Muscle of arm (tissue), 1 donor: ENCODE measurements at regions not wholly inside any gene's neighbourhood (a gene's known extent, or its start where the extent isn't known, plus 50 kb on each side); places are given as distances from the start of the nearest gene placed in this dataset.
"Not testable (repeated sequence)": the region's sequence is repeated elsewhere in the genome, so short reads cannot be mapped to it uniquely, and the experiment has no call there.

Experiments used
- DNase-seq: peaks from one replicate; pipeline ENCODE4 v3.0.0-alpha.2; 2013

DNA sequence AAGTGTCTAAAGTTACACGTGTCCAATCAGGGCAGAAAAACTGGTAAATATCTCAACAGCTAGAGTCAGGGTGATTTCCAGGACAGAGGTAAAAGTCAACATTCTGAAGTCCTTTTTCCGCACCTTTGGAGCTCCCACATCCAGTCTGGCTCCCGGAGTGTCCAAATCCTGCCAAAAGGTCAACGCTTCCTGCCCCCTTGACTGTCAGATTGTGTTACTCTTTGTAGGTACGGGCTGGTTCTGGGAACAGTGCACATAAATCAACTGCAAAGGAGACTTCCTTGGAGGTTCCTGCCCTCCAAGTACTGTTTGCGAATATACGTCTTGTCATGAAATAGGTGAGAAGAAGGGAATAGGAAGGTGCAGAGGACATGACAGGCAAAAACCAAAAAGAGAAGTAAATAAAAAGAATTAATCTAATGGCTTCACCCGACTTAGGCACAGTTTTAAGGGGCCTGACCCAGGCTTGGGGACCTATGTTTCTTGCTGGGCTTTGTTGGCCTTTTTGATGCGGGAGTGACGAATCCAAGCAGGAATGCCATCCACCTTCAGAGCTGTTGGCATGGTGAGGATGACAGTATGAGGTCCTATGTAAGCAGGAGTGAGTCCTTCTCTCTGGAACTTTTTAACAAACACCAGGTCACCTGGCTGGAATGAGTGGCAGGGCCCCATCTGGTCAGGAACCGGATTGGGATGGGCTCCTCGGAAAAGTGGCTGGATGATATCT lies 155.4 kb downstream of the TRIM27 start:
- no peak for DNase-seq

DNA sequence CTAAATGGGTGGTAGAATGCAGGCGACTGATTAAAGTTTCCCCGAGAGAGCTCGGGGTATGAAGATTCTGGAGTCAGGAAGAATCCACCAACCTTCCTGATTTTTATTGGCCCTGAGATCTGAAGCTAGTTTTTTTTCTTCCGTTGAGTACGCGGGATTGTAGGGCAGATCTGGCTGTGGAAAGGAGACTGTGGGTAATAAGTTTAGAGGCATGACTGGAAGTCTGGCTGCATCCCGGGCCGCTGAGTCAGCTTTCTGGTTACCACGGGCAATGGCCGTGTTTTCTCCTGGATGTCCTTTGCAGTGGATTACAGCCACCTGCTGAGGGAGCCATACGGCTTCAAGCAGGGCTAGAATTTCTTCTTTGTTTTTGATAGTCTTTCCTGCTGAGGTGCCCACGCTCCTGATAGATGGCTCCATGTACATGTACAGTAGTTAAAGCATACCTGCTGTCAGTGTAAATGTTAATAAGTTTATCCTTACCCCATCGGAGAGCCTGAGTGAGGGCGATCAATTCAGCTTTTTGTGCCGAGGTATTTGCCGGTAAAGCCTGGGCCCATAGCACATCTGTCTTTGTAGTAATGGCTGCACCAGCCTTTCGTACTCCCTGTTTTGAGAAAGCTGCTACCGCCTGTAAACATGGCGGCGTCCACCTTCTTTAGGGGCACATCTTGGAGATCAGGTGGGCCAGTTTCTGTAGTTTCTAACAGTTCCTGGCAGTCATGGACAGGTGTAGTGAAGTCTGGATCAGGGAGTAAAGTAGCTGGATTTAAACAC lies 154.0 kb downstream of the TRIM27 start:
- DNase-seq, result no peak

DNA sequence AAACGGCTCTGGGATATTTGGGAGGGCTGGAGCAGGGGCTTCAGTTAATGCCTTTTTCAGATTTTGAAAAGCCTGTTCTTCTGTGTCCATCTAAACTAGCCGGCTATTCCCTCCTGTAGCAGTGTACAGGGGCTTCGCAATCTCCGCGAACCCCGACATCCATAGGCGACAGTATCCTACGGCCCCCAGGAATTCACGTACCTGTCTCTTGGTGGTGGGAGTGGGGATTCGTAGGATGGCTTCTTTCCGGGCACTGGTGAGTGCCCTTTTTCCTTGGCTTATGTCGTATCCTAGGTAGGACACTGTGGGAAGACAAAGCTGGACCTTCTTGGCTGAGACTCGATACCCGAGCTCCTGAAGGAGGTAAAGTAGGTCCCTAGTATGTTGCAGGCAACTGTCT lies 153.1 kb downstream of the TRIM27 start:
- no peak for DNase-seq

DNA sequence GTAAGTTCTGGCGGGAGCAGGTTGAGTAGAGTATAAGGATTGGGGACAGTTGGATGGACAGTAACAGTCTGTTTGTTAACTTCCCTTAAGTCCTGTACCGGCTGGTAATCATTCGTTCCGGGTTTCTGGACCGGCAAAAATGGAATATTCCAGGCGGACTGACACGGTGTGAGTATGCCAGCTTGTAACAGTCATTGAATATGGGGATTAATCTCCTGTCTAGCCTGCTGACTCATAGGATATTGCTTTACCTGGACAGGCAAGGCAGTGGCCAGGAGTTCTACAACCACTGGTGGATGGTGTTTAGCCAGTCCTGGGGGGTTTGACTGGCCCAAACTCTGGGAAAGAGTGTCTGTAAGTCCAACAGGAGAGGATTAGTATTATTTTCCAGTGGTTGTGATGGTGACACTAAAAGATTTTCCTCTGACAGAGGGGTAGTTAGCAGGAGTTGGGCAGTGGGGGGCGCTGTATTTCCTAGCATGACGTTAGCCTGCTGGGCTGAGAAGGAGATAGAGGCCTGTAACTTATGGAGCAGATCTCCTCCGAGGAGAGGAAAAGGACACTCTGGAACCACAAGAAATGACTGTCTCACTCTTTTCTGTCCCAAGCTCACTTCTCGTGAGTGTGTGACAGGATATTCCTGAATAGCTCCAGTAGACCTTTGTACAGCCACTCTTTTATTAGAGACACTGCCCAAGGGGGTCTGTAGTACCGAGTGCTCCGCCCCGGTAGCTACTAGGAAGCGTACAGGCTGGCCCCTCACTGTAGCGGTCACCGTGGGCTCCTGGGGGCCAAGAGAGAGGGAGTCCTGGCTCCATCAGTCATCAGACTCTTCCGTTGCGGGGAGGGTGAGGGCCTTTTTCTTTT lies 152.2 kb downstream of the TRIM27 start:
- no peak for DNase-seq

DNA sequence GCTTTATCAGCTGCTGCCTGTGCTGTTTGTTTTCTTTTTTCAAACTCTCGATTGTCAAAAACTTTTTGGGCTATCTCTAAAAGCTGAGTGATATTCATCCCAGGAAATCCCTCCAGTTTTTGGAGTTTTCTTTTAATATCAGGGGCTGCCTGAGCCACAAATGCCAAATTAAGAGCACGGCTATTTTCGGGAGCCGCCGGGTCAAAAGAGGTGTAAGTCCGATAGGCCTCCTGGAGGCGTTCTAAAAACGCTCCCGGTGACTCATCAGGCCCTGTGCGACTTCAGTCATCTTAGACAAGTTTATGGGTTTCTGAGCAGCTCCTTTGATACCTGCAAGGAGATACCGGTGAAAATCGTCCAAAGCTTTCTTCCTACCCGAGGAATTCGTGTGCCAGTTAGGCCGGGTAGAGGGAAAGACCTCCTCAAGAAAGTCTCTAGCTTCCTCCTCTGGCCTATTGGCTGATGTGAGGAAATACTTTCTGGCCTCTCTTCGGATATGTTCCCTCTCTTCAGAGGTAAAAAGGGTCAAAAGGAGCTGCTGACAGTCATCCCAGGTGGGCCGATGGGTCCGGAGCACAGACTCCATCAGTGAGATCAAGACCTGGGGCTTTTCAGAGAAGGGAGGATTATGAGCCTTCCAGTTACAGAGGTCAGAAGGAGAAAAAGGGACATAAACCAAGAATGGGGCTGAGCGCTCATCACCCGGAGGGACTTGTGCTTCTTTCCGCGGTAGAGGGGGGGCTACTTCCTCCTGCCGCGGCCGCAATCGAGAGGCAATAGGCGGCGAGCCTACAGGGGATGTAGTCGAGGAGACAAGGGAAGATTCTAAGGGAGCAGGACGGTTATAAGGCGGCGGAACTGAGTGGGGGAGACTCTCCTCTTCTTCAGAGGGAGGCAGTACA lies 151.1 kb downstream of the TRIM27 start:
- DNase-seq, result no peak

DNA sequence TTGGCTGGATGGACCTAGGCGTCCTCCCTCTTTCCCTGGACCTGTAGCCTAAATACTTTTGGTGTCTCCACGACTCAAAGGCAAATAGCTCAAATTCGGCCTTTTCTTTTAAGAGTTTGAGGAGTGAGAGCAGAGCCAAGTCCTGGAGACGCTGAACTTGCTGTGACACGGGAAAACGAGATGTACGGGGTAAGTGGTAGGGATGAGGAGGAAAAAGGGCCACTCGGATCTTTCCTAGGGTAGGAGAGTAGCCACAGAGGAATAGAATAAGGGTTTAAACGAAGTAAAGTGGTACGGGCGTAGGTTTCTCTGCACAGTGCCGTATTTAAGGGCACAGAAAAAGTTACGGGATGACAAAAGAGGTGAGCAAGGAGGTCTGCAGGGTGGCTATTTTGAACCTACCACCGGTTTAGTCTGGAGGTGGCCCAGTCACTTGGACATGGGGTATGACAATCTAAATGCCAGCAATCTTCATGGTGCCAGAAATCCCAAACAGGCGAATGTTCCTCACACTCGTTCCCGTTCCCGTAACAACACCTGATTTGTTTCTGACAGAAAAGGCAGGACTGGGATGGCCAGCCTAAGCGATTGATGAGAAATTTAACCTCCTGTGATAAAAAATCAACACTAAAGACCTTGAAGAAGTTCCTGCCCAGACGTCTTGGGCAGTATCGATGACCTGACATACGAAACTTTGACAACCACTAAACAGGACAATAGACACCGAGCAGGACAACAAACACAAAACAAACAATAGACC lies 149.3 kb downstream of the TRIM27 start:
- DNase-seq, result no peak

DNA sequence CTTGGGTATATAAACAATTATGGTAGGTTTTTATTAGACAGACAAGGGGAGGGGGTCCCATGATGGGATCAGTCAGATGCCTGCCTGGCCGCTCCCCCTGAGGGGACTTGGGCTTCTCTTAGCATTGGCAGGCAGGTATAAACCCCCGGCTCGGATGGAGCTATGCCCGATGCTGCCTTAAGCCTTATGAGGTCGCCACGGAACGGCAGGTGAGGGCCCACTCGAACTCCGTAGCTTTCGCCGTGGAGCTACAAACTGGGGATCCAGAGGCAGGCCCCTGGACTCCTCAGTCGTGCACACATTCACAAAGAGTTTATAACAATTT lies 148.8 kb downstream of the TRIM27 start:
- no peak for DNase-seq

DNA sequence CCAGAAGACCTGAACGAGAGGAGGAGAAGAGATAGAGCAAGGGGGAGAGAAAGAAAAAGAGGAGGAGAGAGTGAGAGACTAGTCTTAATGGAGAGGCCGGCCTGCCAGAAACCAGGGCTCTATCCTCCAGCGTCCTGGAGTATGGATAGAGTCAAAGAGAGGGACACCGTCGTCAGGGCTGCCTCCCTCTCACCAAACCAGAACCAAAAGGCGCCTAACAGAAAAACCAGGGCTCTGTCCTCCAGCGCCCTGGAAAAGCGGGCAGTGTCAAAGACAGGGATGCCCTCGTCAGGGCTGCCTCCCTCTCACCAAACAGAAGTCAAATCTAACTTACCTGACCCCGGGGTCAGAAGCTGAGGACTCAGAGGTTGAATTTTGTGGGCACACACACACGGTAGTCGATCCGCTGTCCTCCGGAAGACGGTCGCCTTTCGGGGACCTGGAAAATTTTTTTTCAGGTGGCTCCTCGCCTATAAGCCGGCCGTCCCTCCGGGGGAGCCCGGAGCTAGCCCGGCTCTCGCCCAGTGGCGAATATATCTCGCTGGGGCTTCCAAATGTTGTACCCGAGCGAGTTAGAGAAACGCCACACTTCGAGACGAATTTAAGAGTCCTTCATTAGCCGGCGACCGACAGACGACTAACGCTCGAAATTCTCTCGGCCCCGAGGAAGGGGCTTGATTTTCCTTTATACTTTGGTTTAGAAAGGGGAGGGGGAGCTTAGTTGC lies 148.2 kb downstream of the TRIM27 start:
- DNase-seq, result no peak

DNA sequence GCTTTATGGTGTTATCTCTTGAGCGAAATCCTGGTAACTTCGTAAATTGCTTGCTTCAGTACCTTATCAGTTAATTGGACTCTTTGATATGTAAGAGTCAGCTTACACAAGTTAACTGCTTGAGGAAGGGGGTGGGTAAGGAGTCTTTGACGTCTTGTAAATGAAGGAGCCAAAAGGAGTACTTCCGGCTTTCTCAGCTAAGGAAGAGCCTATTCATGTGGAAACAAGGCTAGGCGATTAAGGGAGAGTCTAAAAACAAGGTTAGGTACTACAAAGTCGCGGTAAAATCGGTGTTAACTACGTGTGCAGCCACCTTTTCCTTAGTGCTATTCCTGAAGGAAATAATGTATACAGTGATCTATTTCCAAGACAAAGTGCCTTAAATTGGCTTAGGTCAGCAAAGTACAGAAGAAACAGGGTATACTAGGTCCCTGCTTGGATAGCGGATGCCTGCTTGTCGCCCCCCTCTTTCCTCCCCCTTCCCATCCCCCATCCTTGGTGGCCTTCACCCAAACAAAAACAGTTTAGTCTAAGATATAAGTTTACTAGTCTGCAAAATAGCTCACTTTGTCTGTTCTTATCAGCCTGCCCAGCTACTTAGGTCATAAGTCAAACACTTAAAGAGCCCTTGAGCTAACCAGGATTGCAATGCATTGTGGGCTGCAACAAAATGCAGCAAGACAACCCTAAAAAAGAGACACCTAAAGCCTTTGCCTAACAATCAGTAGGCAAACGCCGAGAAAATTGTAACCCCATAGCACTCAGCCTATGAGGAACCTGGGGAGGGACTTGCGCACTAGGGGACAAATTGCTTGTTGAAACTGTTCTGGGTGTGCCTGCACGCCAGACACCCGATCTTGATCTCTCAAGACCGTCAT lies 147.3 kb downstream of the TRIM27 start:
- DNase-seq, result no peak

DNA sequence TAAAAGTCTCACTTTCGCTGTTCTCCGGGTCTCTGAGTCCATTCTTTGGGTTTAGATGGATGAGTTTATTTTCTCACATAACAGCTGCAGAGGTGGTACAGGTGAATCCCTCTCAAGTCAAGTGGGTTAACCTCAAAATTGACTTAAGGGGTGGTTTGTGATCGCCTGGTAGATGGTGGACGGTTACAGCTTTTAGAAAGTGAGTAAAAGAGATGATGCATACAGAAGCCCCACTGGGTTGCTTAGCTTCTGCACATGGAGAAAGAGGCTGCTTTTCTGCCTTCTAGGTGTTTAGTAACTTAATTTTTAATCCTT lies 146.7 kb downstream of the TRIM27 start:
- no peak for DNase-seq

DNA sequence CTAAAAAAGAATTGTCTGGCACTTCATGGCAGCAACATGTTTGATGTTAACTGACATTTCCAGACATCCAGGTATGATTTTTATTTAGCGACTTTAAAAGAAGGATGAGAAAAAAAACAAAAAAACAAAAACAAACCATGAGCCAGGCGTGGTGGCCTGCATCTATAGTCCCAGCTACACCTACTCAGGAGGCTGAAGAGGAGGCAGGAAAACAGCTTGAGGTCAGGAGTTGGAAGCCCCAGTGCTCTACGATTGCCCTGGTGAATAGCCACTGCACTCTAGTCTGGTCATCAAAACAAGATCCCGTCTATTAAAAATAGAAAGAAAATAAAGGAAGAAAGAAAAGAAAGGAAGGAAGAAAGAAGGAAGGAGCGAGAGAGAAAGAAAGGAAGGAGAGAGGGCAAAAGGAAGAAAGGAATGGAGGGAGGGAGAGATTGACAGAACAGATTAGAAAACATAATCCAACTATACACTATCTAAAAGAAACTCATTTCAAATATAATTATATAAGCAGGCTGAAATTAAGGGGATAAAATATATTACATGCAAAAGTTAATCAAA lies 141.6 kb downstream of the TRIM27 start:
- DNase-seq, result no peak

DNA sequence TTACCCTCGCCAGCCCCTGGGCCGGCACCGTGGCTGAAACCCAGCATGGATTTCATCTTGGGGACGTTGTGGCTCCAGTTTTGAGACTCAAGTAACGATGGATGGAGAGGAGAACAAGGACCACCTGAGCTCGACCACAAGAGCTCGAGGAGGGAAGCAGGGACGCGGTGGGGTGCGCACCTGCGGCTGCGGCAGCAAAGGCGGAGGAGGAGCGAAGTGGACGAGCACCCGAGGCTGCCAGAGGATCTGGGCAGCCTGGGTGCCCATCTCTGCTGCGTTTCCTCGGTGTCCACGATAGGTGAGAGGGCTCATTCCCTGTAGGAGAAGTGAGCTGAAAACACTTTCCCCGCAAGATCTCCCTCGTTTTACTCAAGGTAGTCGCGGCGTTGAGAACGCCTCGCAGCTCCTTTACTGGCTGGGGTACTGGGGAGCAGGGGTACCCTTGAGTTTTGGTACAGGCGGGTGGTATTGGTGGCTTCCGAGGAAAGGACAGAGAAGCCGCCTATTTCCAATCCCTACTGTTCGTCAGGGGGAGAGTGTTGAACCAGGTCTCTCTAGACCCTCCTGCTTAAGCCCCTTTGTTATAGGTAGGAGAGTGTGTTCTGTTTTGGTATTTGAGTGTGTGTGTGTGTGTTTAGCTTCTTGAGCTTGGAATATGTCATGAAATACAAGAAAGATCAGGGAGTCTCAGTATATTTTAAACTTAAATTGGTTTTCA lies 137.7 kb downstream of the TRIM27 start:
- no peak for DNase-seq

DNA sequence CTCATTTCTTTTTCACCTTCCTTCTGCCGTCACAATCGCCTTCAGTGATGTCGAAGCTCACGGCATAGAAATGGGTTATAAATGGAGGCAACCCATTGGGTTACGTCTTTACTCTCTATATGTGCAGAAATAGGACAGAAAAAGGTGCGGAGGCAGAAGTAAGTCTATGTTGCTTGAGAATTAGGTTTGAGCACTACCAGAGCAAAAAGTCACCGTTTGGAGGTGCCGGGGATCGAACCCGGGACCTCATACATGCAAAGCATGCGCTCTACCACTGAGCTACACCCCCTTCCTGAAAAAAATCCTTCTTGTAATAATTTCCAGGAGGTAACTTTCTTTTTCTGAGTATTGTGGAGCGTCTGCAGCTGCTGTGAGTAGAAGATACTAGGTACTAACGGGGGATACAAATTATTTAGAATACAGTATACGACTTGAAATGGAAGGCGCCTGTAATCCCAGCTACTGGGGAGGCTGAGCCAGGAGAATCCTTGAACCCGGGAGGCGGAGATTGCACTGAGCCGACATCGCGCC lies 134.2 kb downstream of the TRIM27 start:
- peak; percentile 27 for DNase-seq

DNA sequence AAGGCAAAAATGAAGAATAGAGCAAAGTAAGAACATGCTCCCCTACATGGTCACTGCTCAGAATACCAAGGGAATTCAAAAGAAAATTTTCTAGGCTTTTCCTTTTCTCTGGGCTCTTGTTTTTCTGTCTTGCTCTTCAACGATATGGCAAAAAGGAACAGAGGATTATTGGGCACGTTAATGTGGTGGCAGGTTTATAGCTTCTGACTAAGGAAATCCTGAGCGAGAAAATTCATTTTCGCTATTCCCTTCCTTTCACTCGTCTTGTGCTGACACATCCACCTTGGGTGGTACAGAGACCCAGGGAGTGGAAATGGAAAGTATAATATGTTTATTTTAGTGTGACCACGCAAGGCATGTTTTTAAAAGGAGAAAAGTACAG lies 132.8 kb downstream of the TRIM27 start:
- DNase-seq, result no peak

DNA sequence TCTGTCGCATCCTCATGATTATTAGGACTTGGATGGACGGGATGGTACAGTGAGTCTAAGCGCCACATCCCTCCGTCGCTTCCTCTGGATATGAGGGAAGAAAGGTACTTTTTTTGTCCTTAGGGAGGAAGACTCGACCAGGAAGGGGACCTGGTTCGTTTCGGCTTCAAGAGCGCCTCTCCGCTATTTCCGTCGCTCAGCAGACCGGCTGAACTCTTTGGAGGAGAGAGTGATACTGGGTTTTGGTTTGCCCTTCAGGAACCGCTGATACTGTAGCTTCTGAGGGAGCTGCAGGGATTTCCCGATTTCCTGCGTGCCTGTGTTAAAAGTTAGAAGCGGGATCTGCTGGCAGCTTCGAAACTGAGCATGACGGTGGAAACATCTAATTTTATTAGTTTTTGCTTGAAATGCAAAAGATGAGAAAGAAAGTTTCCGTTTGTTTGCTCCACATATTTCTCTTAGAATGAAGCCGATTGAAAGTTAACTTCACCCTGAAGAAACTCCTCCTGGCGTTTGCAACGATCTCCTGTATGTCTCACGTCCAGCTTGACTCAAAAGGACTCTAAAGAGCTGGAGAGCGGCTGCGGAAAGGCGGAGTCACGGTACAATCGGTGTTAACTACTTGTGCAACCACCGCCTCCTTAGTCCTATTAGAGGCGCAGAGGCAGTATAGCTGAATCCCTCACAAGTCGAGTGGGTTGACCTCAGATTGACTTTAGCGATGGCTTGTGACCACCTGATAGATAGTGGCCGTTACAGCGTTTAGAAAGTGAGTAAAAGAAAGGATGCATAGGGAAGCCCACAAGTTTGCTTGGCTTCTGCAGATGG lies 129.4 kb downstream of the TRIM27 start:
- no peak for DNase-seq

DNA sequence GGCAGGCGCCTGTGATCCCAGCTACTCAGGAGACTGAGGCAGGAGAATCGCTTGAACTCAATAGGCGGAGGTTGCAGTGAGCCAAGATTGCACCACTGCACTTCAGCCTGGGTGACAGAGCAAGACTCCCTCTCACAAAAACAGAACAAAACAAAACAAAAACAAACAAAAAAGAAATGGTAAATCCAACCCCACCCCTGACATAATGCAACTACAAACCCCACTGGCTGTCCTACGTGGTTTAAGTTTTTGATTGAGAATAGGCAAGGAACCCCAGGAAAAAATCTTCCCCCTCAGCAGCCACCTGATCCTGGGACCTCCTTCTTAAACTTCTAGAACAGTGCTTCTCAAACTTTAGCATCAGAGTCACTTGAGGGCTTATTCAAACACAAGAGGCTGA lies 123.1 kb downstream of the TRIM27 start:
- not testable (repeated sequence) for DNase-seq
